ENCODE measurements at regions not wholly inside any gene's neighbourhood (a gene's known extent, or its start where the extent isn't known, plus 50 kb on each side); places are given as distances from the start of the nearest gene placed in this dataset.
"Not testable (repeated sequence)": the region's sequence is repeated elsewhere in the genome, so short reads cannot be mapped to it uniquely, and the experiment has no call there.

GRCh38 chr22:11629661-11630385 lies 3898.2 kb upstream of the OR11H1 start:
- Histone ChIP-seq H3K27ac (no peak overlapping the region), H3K36me3 (no peaks in the 10 kb centered on the region), H3K4me3 (ENCODE audit: low read depth, low read length) (no peak overlapping the region), H3K27me3 (ENCODE audit: insufficient read depth, low read depth, severe bottlenecking) (peaks cover 2% of the 10 kb centered on the region), H3K9me3 (ENCODE audit: severe bottlenecking) (peaks cover 17% of the 10 kb centered on the region)
- no peak for TF ChIP-seq CTCF (IDR thresholded peaks at IDR 0.05; ENCODE audit: low read depth, low read length)
- DNase-seq: no peak

- H3K27me3 ChIP-seq (ENCODE audit: insufficient read depth, low read depth, severe bottlenecking); DNase-seq; H3K27ac ChIP-seq; H3K4me3 ChIP-seq (ENCODE audit: low read depth, low read length); H3K36me3 ChIP-seq: not testable (repeated sequence)
- peaks cover 17% of the 10 kb centered on the region for H3K9me3 ChIP-seq (ENCODE audit: severe bottlenecking)
Measured at GRCh38 chr22:11630386-11631084, 3897.5 kb upstream of the OR11H1 start.

Measured in WERI-Rb-1 (cell line).